Testis (tissue), 2 donors: ENCODE measurements at regions not wholly inside any gene's neighbourhood (a gene's known extent, or its start where the extent isn't known, plus 50 kb on each side); places are given as distances from the start of the nearest gene placed in this dataset.

Source experiments
- POLR2A ChIP-seq: fragments of 450-650 bp; IDR thresholded peaks from one replicate; pipeline ENCODE4 v1.6.1; 2017; ENCODE audit warnings: antibody characterized with exemption, mild to moderate bottlenecking, moderate library complexity
- TF ChIP-seq, protein P1 (sequence below), 3 experiments: fragments of 450-650 bp in 2 of 3; fragments of 200-600 bp in 1 of 3; sonication (generic) in 1 of 3; IDR thresholded peaks; one replicate each; pipeline ENCODE4 v1.5.1; 2016 to 2019; ENCODE audit warnings: antibody characterized with exemption in 3 of 3, mild to moderate bottlenecking in 2 of 3, moderate library complexity in 1 of 3

- TF ChIP-seq, protein P1, sequence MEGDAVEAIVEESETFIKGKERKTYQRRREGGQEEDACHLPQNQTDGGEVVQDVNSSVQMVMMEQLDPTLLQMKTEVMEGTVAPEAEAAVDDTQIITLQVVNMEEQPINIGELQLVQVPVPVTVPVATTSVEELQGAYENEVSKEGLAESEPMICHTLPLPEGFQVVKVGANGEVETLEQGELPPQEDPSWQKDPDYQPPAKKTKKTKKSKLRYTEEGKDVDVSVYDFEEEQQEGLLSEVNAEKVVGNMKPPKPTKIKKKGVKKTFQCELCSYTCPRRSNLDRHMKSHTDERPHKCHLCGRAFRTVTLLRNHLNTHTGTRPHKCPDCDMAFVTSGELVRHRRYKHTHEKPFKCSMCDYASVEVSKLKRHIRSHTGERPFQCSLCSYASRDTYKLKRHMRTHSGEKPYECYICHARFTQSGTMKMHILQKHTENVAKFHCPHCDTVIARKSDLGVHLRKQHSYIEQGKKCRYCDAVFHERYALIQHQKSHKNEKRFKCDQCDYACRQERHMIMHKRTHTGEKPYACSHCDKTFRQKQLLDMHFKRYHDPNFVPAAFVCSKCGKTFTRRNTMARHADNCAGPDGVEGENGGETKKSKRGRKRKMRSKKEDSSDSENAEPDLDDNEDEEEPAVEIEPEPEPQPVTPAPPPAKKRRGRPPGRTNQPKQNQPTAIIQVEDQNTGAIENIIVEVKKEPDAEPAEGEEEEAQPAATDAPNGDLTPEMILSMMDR (IDR thresholded peaks at IDR 0.05) = no peak
- TF ChIP-seq POLR2A = no peak
Observed at GRCh38 chr15:29563112-29563511, 259.2 kb downstream of the TJP1 start.
